Endodermal cell (in vitro differentiated cells): ENCODE measurements at regions not wholly inside any gene's neighbourhood (a gene's known extent, or its start where the extent isn't known, plus 50 kb on each side); places are given as distances from the start of the nearest gene placed in this dataset.

Experiments used
- DNase-seq: peaks from one replicate; pipeline ENCODE4 v3.0.0-alpha.2; 2017
- H3K27ac ChIP-seq: 2 replicates; pipeline ENCODE4 v1.5.1; 2013; ENCODE audit warnings: mild to moderate bottlenecking, low read depth, low read length, moderate library complexity
- H3K27me3 ChIP-seq: 2 replicates; pipeline ENCODE4 v1.6.1; 2013; ENCODE audit warnings: mild to moderate bottlenecking, low read length, moderate library complexity; ENCODE audit not compliant: insufficient read depth, control insufficient read depth, poor library complexity, severe bottlenecking
- H3K36me3 ChIP-seq: 2 replicates; pipeline ENCODE4 v1.7.0; 2013; ENCODE audit warnings: mild to moderate bottlenecking, low read length, moderate library complexity; ENCODE audit not compliant: control insufficient read depth, insufficient read depth
- H3K4me1 ChIP-seq: one replicate; pipeline ENCODE4 v1.7.0; 2013; ENCODE audit warnings: low read length; ENCODE audit not compliant: control insufficient read depth, insufficient read depth
- H3K4me3 ChIP-seq: 2 replicates; pipeline ENCODE4 v1.5.1; 2013; ENCODE audit warnings: mild to moderate bottlenecking, low read length, moderate library complexity
- H3K9ac ChIP-seq: 2 replicates; pipeline ENCODE4 v1.6.1; 2013; ENCODE audit warnings: mild to moderate bottlenecking, low read length, moderate library complexity; ENCODE audit not compliant: poor library complexity, severe bottlenecking; ENCODE audit errors: extremely low read depth
- H3K9me3 ChIP-seq: 2 replicates; pipeline ENCODE4 v1.6.1; 2013; ENCODE audit warnings: mild to moderate bottlenecking, low read length, moderate library complexity; ENCODE audit not compliant: control insufficient read depth
- H3K27ac Mint-ChIP-seq: 2 replicates; pipeline ENCODE4 v1.8.0; 2020; ENCODE audit warnings: mixed read lengths
- H3K27me3 Mint-ChIP-seq: 2 replicates; pipeline ENCODE4 v1.8.0; 2021; ENCODE audit warnings: mild to moderate bottlenecking, mixed read lengths; ENCODE audit not compliant: insufficient read depth
- H3K36me3 Mint-ChIP-seq: 2 replicates; pipeline ENCODE4 v1.8.0; 2020; ENCODE audit warnings: low read depth, mixed read lengths
- H3K4me1 Mint-ChIP-seq: 2 replicates; pipeline ENCODE4 v1.8.0; 2020; ENCODE audit warnings: mixed read lengths
- H3K4me3 Mint-ChIP-seq: 2 replicates; pipeline ENCODE4 v1.8.0; 2020; ENCODE audit warnings: mild to moderate bottlenecking, moderate library complexity, mixed read lengths
- H3K9me3 Mint-ChIP-seq: 2 replicates; pipeline ENCODE4 v1.8.0; 2020; ENCODE audit warnings: mild to moderate bottlenecking, mixed read lengths
- WGBS, 2 experiments: methylation state at CpG; one replicate each; pipeline versions ENCODE4 v1.1.5 to v1.1.7; 2013; ENCODE audit warnings: missing lambda C conversion rate in 2 of 2, mixed read lengths in 1 of 2; ENCODE audit not compliant: insufficient coverage in 1 of 2, insufficient read length in 1 of 2; 5-methylcytosine and 5-hydroxymethylcytosine counted together
- TF ChIP-seq, protein P1 (sequence below): fragments of 200-600 bp; sonication (generic); conservative IDR thresholded peaks from 2 replicates; pipeline ENCODE4 v1.5.0; 2021; ENCODE audit warnings: antibody characterized with exemption, mild to moderate bottlenecking

DNA sequence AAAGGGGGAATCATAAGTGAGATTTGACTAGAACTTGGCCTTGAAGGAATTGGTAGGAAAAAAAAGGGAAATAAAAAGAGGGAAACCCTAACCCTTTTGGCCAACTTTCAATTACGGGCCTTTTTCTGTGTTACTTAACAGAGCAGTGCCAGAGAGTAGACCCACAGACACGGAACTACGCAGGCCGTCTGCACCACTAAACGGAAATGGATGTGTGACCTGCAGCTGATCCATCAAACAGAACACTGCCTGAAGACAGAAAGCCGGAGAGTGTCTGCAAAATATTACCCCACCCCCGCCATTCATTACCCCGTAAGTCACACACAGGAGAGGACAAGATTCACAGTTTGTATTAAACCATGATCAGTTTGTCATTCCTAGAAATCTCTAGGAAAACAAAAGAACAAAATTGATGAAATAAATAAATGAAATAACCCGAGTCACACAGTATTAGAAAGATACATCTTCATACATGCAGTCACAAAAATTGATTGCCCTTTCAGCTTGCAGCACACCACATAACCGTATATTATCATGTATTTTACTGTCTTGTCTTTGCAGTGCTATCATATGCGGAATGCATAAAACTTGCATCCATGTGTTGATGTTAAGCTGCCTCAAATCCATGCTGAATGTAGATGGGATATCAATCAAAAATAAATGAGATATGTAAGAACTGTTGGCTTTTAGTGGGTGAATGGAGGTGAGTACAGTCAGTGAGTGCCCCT, 424.7 kb downstream of the IRS2 start:
- Mint-ChIP-seq H3K27me3 (peaks cover 2% of the 10 kb centered on the region), H3K4me3 (no peak overlapping the region), H3K4me1 (peaks cover 9% of the 10 kb centered on the region), H3K27ac (no peak overlapping the region), H3K36me3 (no peaks in the 10 kb centered on the region), H3K9me3 (peaks cover 3% of the 10 kb centered on the region)
- Histone ChIP-seq H3K4me3 (no peak overlapping the region), H3K27me3 (no peaks in the 10 kb centered on the region), H3K4me1 (peaks cover 5% of the 10 kb centered on the region), H3K36me3 (no peaks in the 10 kb centered on the region), H3K9ac (no peak overlapping the region), H3K9me3 (peaks cover 8% of the 10 kb centered on the region), H3K27ac (no peak overlapping the region)
- DNase-seq = no peak
- 61 to 85% methylated on average over 7 to 11 of the region's 11 CpGs for WGBS, 2 experiments
- TF ChIP-seq, protein P1, sequence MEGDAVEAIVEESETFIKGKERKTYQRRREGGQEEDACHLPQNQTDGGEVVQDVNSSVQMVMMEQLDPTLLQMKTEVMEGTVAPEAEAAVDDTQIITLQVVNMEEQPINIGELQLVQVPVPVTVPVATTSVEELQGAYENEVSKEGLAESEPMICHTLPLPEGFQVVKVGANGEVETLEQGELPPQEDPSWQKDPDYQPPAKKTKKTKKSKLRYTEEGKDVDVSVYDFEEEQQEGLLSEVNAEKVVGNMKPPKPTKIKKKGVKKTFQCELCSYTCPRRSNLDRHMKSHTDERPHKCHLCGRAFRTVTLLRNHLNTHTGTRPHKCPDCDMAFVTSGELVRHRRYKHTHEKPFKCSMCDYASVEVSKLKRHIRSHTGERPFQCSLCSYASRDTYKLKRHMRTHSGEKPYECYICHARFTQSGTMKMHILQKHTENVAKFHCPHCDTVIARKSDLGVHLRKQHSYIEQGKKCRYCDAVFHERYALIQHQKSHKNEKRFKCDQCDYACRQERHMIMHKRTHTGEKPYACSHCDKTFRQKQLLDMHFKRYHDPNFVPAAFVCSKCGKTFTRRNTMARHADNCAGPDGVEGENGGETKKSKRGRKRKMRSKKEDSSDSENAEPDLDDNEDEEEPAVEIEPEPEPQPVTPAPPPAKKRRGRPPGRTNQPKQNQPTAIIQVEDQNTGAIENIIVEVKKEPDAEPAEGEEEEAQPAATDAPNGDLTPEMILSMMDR = no peak

DNA sequence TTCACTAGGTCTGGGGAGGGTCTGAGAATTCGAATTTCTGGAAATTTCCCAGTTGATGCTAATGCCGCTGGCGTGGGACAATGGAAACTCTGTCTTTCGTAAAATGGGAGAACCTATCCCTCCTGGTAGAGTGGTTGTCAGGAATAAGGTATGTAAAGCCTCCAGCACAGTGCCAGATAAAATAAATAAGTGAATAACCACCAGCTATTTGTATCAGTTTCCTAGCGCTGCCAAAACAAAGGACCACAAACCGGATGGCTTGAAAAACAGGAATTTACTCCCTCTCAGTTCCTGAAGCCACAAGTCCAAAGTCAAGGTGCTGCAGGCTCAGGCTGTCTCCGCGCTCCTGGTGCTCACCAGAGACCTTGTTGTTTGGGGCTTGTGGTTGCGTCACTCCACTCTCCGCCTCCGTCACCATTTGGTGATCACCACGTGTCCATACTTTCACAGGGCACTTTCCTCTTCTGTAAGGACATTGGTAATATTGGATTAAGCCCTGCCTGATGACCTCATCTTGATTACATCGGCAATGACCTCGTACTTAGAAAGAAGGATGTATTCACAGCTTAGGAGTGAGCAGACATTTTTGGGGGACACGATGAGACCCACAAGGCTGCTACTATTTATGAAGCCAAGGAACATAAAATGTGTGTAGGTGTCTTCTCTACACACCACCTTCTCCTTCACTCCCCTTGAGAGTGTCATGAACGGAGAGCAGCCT, 428.5 kb downstream of the IRS2 start:
- Mint-ChIP-seq H3K9me3 (no peaks in the 10 kb centered on the region), H3K4me1 (peaks cover 9% of the 10 kb centered on the region), H3K27ac (peak overlapping the region; percentile 24), H3K4me3 (no peak overlapping the region), H3K36me3 (no peaks in the 10 kb centered on the region), H3K27me3 (peaks cover 2% of the 10 kb centered on the region)
- H3K4me3 ChIP-seq = no peak overlapping the region
- no peak for DNase-seq
- no peak overlapping the region for H3K27ac ChIP-seq
- H3K27me3 ChIP-seq = no peaks in the 10 kb centered on the region
- no peaks in the 10 kb centered on the region for H3K9me3 ChIP-seq
- 90 to 95% methylated on average over 10 to 15 of the region's 16 CpGs for WGBS, 2 experiments
- peaks cover 3% of the 10 kb centered on the region for H3K4me1 ChIP-seq
- no peaks in the 10 kb centered on the region for H3K36me3 ChIP-seq
- TF ChIP-seq, protein P1 = no peak
- no peak overlapping the region for H3K9ac ChIP-seq

DNA sequence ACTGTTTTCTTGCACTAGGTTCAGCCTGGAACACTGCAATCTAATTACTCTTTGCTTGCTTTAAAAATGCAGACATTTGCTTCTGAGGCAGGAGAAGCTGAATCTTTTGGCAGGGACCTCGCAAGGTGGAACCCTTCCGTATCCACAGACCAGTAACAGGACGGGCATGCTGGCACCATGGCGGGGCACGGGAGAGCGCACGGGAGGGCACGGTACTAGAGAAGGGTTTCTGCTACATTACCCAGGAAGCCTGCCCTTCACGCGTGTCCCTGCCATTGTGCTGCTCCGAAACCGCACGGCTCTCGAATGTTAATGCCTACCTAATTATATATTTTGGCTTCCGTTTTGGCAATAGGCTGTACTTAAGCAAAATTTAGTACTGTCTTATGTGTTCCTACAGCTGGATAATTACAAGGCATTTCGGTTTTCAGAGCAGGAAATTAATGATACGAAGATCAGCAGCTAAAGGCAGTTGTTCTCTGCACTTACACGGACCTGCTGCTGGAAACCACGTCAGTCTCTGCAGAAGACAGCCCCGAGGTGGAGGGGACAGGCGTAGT, 430.4 kb downstream of the IRS2 start:
- WGBS, 2 experiments = 92 to 94% methylated on average over 18 to 21 of the region's 21 CpGs
- peaks cover 1% of the 10 kb centered on the region for H3K36me3 Mint-ChIP-seq
- peaks cover 2% of the 10 kb centered on the region for H3K9me3 Mint-ChIP-seq
- DNase-seq = no peak
- Histone ChIP-seq H3K36me3 (no peaks in the 10 kb centered on the region), H3K4me3 (no peak overlapping the region), H3K4me1 (peaks cover 3% of the 10 kb centered on the region), H3K9ac (no peak overlapping the region), H3K27me3 (no peaks in the 10 kb centered on the region), H3K27ac (no peak overlapping the region), H3K9me3 (no peaks in the 10 kb centered on the region)
- H3K4me3 Mint-ChIP-seq = no peak overlapping the region
- TF ChIP-seq, protein P1 = no peak
- H3K4me1 Mint-ChIP-seq = peaks cover 9% of the 10 kb centered on the region
- no peak overlapping the region for H3K27ac Mint-ChIP-seq
- peaks cover 4% of the 10 kb centered on the region for H3K27me3 Mint-ChIP-seq
